Non-pigmented ciliary epithelial cell (primary cell): ENCODE measurements at regions not wholly inside any gene's neighbourhood (a gene's known extent, or its start where the extent isn't known, plus 50 kb on each side); places are given as distances from the start of the nearest gene placed in this dataset.
"Not testable (repeated sequence)": the region's sequence is repeated elsewhere in the genome, so short reads cannot be mapped to it uniquely, and the experiment has no call there.

Experiments
- DNase-seq: peaks from one replicate; pipeline ENCODE4 v3.0.0-alpha.2; 2010; ENCODE audit warnings: low read depth

GRCh38 chr3:82618594-82618993 lies 857.1 kb upstream of the GBE1 start:
- no peak for DNase-seq

GRCh38 chr3:82610236-82610635 lies 848.8 kb upstream of the GBE1 start:
- no peak for DNase-seq

GRCh38 chr3:82607391-82607790 lies 845.9 kb upstream of the GBE1 start:
- no peak for DNase-seq

GRCh38 chr3:82596805-82597204 lies 835.4 kb upstream of the GBE1 start:
- DNase-seq, result no peak

- DNase-seq, result no peak
These were observed 834.1 kb upstream of the GBE1 start for GRCh38 chr3:82595530-82595929.

GRCh38 chr3:82587174-82587573 lies 825.7 kb upstream of the GBE1 start:
- DNase-seq, result no peak

- DNase-seq, result no peak
These were observed 825.0 kb upstream of the GBE1 start for GRCh38 chr3:82586414-82586813.

- not testable (repeated sequence) for DNase-seq
These were observed 824.6 kb upstream of the GBE1 start for GRCh38 chr3:82586002-82586401.

GRCh38 chr3:82585591-82585990 lies 824.1 kb upstream of the GBE1 start:
- DNase-seq, result not testable (repeated sequence)

GRCh38 chr3:82584861-82585260 lies 823.4 kb upstream of the GBE1 start:
- not testable (repeated sequence) for DNase-seq

- DNase-seq, result not testable (repeated sequence)
These were observed 823.0 kb upstream of the GBE1 start for GRCh38 chr3:82584415-82584814.

- no peak for DNase-seq
These were observed 819.9 kb upstream of the GBE1 start for GRCh38 chr3:82581350-82581749.

- no peak for DNase-seq
These were observed 811.3 kb upstream of the GBE1 start for GRCh38 chr3:82572721-82573120.

GRCh38 chr3:82568776-82569338 lies 807.4 kb upstream of the GBE1 start:
- DNase-seq, result no peak

GRCh38 chr3:82567029-82567600 lies 805.7 kb upstream of the GBE1 start:
- no peak for DNase-seq

- no peak for DNase-seq
These were observed 801.5 kb upstream of the GBE1 start for GRCh38 chr3:82562896-82563295.

- DNase-seq, result no peak
These were observed 800.3 kb upstream of the GBE1 start for GRCh38 chr3:82561784-82562183.

GRCh38 chr3:82558081-82558480 lies 796.6 kb upstream of the GBE1 start:
- no peak for DNase-seq

- no peak for DNase-seq
These were observed 794.7 kb upstream of the GBE1 start for GRCh38 chr3:82556113-82556512.

GRCh38 chr3:82542556-82542955 lies 781.1 kb upstream of the GBE1 start:
- DNase-seq, result not testable (repeated sequence)

GRCh38 chr3:82521657-82522056 lies 760.2 kb upstream of the GBE1 start:
- DNase-seq, result no peak

- DNase-seq, result no peak
These were observed 759.4 kb upstream of the GBE1 start for GRCh38 chr3:82520846-82521245.

- no peak for DNase-seq
These were observed 748.6 kb upstream of the GBE1 start for GRCh38 chr3:82509951-82510603.
